GM23338 (cell line): ENCODE measurements at regions not wholly inside any gene's neighbourhood (a gene's known extent, or its start where the extent isn't known, plus 50 kb on each side); places are given as distances from the start of the nearest gene placed in this dataset.

Source experiments
- ATAC-seq: fragments of 200-7000 bp; cut with Tn5 transposase; 3 replicates; pipeline ENCODE4 v1.9.1; 2020
- DNase-seq: peaks from one replicate; pipeline ENCODE4 v3.0.0-alpha.2; 2015; ENCODE audit warnings: low spot score
- H2AFZ ChIP-seq: fragments of 200-600 bp; sonication (generic); 2 replicates; pipeline ENCODE4 v1.8.0; 2016; ENCODE audit warnings: antibody characterized with exemption, mild to moderate bottlenecking, moderate library complexity
- H3F3A ChIP-seq: fragments of 200-600 bp; sonication (generic); replicated peaks from 2 replicates; pipeline ENCODE4 v1.8.0; 2017; ENCODE audit warnings: antibody characterized with exemption, mixed run types, low read depth
- H3K27ac ChIP-seq: fragments of 200-600 bp; sonication (generic); 2 replicates; pipeline ENCODE4 v1.6.1; 2016; ENCODE audit warnings: low read depth
- H3K27me3 ChIP-seq: fragments of 200-600 bp; sonication (generic); 2 replicates; pipeline ENCODE4 v1.8.0; 2016; ENCODE audit warnings: mild to moderate bottlenecking, mixed run types, moderate library complexity; ENCODE audit not compliant: insufficient read depth
- H3K36me3 ChIP-seq: fragments of 200-600 bp; sonication (generic); 2 replicates; pipeline ENCODE4 v1.8.0; 2016; ENCODE audit warnings: mild to moderate bottlenecking; ENCODE audit not compliant: insufficient read depth
- H3K4me1 ChIP-seq: fragments of 200-600 bp; sonication (generic); 2 replicates; pipeline ENCODE4 v1.8.0; 2016; ENCODE audit warnings: mild to moderate bottlenecking, moderate library complexity; ENCODE audit not compliant: insufficient read depth
- H3K4me2 ChIP-seq: fragments of 200-600 bp; sonication (generic); 2 replicates; pipeline ENCODE4 v1.7.1; 2017; ENCODE audit warnings: mixed run types
- H3K4me3 ChIP-seq: fragments of 200-600 bp; sonication (generic); 2 replicates; pipeline ENCODE4 v1.6.1; 2016; ENCODE audit warnings: mixed run types
- H3K79me2 ChIP-seq: fragments of 200-600 bp; sonication (generic); replicated peaks from 2 replicates; pipeline ENCODE4 v1.8.0; 2017; ENCODE audit warnings: mild to moderate bottlenecking; ENCODE audit not compliant: insufficient read depth
- H3K9me2 ChIP-seq: fragments of 200-600 bp; sonication (generic); 2 replicates; pipeline ENCODE4 v1.8.0; 2017; ENCODE audit not compliant: insufficient read depth
- H4K20me1 ChIP-seq: fragments of 200-600 bp; sonication (generic); replicated peaks from 2 replicates; pipeline ENCODE4 v1.8.0; 2017; ENCODE audit warnings: mild to moderate bottlenecking; ENCODE audit not compliant: insufficient read depth
- H3K27ac Mint-ChIP-seq: 2 replicates; pipeline ENCODE4 v1.8.0; 2020; ENCODE audit warnings: inconsistent platforms, mild to moderate bottlenecking, moderate library complexity, mixed read lengths
- H3K27me3 Mint-ChIP-seq: 3 replicates; pipeline ENCODE4 v1.8.0; 2022; ENCODE audit warnings: low read depth, mild to moderate bottlenecking, moderate library complexity, mixed read lengths, inconsistent platforms; ENCODE audit not compliant: insufficient read depth, poor library complexity
- H3K36me3 Mint-ChIP-seq: 3 replicates; pipeline ENCODE4 v1.8.0; 2021; ENCODE audit warnings: low read depth, mild to moderate bottlenecking, inconsistent platforms, moderate library complexity, mixed read lengths
- H3K4me1 Mint-ChIP-seq: 3 replicates; pipeline ENCODE4 v1.8.0; 2020; ENCODE audit warnings: mild to moderate bottlenecking, inconsistent platforms, mixed read lengths
- H3K4me3 Mint-ChIP-seq: 3 replicates; pipeline ENCODE4 v1.8.0; 2021; ENCODE audit warnings: moderate library complexity, mild to moderate bottlenecking, inconsistent platforms, mixed read lengths
- H3K9me3 Mint-ChIP-seq: 3 replicates; pipeline ENCODE4 v1.8.0; 2020; ENCODE audit warnings: moderate library complexity, mild to moderate bottlenecking, inconsistent platforms, mixed read lengths
- EZH2phosphoT487 ChIP-seq: fragments of 200-600 bp; sonication (generic); IDR thresholded peaks from one replicate; pipeline ENCODE4 v1.8.1; 2018; ENCODE audit warnings: antibody characterized with exemption; ENCODE audit not compliant: unreplicated experiment
- JUNB ChIP-seq: IDR thresholded peaks from one replicate; pipeline ENCODE4 v1.6.1; 2016; ENCODE audit warnings: antibody characterized with exemption; ENCODE audit not compliant: unreplicated experiment
- NANOG ChIP-seq: IDR thresholded peaks from 2 replicates; pipeline ENCODE4 v1.6.1; 2016; ENCODE audit warnings: antibody characterized with exemption, borderline replicate concordance
- POLR2AphosphoS5 ChIP-seq: IDR thresholded peaks from 2 replicates; pipeline ENCODE4 v1.6.1; 2016; ENCODE audit warnings: antibody characterized with exemption, low read depth
- ZNF114 ChIP-seq: fragments of 250-450 bp; sonication (Bioruptor Pico); IDR thresholded peaks from 2 replicates; pipeline ENCODE4 v1.5.0; 2020; ENCODE audit warnings: mild to moderate bottlenecking, moderate library complexity
- TF ChIP-seq, protein P1 (sequence below): fragments of 250-450 bp; sonication (Bioruptor Pico); IDR thresholded peaks from 2 replicates; pipeline ENCODE4 v1.5.0; 2020; ENCODE audit warnings: mild to moderate bottlenecking, moderate library complexity
- TF ChIP-seq, protein P2 (sequence below): IDR thresholded peaks from 2 replicates; pipeline ENCODE4 v1.6.1; 2016; ENCODE audit warnings: antibody characterized with exemption

DNA sequence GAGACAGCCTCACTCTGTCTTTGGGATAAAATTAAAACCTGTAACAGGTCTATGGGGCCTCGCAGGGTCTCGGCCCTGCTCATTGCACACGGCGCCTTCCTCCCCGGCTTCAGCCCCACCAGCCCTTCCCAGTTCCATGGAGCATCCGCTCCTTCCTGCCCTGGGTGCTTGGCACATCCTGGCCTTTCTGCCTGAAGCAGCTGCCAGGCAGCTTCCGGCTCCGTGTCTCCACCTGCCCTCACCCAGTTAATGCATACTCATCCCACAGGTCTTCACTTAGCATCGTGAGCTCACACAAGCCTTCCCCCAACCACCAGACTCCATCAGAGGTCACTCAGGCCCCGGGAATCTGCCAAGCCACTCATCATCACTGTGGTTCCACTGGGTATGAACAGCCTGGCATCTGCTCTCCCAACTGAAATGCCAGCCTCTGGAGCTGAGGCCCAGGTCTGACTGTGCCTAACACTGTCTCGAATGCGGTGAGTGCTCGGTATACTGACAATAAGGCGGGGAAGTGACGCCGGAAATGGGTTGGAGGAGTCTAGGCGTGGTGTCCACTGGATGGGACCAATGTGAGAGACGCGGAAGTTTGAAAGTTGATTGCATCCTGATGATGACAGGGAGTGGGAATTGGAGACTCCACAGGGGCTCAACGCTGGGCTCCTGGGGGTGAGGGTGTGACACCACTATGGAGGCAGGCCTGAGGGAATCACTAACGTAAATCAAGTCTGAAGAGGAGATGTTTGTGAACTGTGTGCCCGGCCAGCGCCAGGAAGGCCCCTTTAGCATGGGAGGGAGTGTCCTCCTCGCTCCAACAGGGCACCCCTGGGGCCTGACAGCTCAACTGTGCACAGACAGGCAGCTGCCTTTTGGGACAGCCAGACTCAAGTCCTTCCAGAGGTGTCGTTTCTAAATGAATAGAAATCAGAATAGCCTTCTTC, 245.8 kb downstream of the TTLL2 start (continued):
- TF ChIP-seq, protein P1, sequence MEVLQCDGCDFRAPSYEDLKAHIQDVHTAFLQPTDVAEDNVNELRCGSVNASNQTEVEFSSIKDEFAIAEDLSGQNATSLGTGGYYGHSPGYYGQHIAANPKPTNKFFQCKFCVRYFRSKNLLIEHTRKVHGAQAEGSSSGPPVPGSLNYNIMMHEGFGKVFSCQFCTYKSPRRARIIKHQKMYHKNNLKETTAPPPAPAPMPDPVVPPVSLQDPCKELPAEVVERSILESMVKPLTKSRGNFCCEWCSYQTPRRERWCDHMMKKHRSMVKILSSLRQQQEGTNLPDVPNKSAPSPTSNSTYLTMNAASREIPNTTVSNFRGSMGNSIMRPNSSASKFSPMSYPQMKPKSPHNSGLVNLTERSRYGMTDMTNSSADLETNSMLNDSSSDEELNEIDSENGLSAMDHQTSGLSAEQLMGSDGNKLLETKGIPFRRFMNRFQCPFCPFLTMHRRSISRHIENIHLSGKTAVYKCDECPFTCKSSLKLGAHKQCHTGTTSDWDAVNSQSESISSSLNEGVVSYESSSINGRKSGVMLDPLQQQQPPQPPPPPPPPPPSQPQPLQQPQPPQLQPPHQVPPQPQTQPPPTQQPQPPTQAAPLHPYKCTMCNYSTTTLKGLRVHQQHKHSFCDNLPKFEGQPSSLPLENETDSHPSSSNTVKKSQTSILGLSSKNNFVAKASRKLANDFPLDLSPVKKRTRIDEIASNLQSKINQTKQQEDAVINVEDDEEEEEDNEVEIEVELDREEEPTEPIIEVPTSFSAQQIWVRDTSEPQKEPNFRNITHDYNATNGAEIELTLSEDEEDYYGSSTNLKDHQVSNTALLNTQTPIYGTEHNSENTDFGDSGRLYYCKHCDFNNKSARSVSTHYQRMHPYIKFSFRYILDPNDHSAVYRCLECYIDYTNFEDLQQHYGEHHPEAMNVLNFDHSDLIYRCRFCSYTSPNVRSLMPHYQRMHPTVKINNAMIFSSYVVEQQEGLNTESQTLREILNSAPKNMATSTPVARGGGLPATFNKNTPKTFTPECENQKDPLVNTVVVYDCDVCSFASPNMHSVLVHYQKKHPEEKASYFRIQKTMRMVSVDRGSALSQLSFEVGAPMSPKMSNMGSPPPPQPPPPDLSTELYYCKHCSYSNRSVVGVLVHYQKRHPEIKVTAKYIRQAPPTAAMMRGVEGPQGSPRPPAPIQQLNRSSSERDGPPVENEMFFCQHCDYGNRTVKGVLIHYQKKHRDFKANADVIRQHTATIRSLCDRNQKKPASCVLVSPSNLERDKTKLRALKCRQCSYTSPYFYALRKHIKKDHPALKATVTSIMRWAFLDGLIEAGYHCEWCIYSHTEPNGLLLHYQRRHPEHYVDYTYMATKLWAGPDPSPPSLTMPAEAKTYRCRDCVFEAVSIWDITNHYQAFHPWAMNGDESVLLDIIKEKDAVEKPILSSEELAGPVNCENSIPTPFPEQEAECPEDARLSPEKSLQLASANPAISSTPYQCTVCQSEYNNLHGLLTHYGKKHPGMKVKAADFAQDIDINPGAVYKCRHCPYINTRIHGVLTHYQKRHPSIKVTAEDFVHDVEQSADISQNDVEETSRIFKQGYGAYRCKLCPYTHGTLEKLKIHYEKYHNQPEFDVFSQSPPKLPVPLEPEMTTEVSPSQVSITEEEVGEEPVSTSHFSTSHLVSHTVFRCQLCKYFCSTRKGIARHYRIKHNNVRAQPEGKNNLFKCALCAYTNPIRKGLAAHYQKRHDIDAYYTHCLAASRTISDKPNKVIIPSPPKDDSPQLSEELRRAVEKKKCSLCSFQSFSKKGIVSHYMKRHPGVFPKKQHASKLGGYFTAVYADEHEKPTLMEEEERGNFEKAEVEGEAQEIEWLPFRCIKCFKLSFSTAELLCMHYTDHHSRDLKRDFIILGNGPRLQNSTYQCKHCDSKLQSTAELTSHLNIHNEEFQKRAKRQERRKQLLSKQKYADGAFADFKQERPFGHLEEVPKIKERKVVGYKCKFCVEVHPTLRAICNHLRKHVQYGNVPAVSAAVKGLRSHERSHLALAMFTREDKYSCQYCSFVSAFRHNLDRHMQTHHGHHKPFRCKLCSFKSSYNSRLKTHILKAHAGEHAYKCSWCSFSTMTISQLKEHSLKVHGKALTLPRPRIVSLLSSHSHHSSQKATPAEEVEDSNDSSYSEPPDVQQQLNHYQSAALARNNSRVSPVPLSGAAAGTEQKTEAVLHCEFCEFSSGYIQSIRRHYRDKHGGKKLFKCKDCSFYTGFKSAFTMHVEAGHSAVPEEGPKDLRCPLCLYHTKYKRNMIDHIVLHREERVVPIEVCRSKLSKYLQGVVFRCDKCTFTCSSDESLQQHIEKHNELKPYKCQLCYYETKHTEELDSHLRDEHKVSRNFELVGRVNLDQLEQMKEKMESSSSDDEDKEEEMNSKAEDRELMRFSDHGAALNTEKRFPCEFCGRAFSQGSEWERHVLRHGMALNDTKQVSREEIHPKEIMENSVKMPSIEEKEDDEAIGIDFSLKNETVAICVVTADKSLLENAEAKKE: no peak
- no peak for TF ChIP-seq POLR2AphosphoS5
- no peak for TF ChIP-seq ZNF114 (CRISPR knock-in tag)

- DNase-seq: no peak
- no peak overlapping the region for H3K27ac Mint-ChIP-seq
- H3K4me1 Mint-ChIP-seq: peaks cover 6% of the 10 kb centered on the region
- Histone ChIP-seq H4K20me1 (no peaks in the 10 kb centered on the region), H3K27ac (no peak overlapping the region), H3K4me2 (no peak overlapping the region), H3K4me3 (no peak overlapping the region), H3K4me1 (no peaks in the 10 kb centered on the region), H2AFZ (no peak overlapping the region), H3K79me2 (no peaks in the 10 kb centered on the region), H3F3A (no peaks in the 10 kb centered on the region), H3K27me3 (no peaks in the 10 kb centered on the region), H3K36me3 (no peaks in the 10 kb centered on the region), H3K9me2 (no peaks in the 10 kb centered on the region)
- no peaks in the 10 kb centered on the region; the same call in 2 of the 3 replicates for H3K36me3 Mint-ChIP-seq
- peak; percentile 32 for ATAC-seq
- no peak overlapping the region for H3K4me3 Mint-ChIP-seq
- H3K9me3 Mint-ChIP-seq: no peaks in the 10 kb centered on the region; the same call in 2 of the 3 replicates
- H3K27me3 Mint-ChIP-seq: peaks cover 10% of the 10 kb centered on the region
- TF ChIP-seq NANOG (no peak), JUNB (no peak), EZH2phosphoT487 (no peak), POLR2AphosphoS5 (no peak)
- TF ChIP-seq, protein P2, sequence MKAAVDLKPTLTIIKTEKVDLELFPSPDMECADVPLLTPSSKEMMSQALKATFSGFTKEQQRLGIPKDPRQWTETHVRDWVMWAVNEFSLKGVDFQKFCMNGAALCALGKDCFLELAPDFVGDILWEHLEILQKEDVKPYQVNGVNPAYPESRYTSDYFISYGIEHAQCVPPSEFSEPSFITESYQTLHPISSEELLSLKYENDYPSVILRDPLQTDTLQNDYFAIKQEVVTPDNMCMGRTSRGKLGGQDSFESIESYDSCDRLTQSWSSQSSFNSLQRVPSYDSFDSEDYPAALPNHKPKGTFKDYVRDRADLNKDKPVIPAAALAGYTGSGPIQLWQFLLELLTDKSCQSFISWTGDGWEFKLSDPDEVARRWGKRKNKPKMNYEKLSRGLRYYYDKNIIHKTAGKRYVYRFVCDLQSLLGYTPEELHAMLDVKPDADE: no peak
- TF ChIP-seq, protein P1: no peak
Measured at GRCh38 chr6:167571550-167571949, 246.7 kb downstream of the TTLL2 start.
